Peyer's patch (tissue), 4 donors: ENCODE measurements at regions not wholly inside any gene's neighbourhood (a gene's known extent, or its start where the extent isn't known, plus 50 kb on each side); places are given as distances from the start of the nearest gene placed in this dataset.

ENCODE experiments used
- DNase-seq, 3 donors: peaks; one replicate each; pipeline ENCODE4 v3.0.0-alpha.2; 2017 to 2019
- H3K27ac ChIP-seq, 4 donors: fragments of 200-600 bp; sonication (generic); one replicate each; pipeline ENCODE4 v1.5.1; 2016 to 2019
- H3K27me3 ChIP-seq, 2 donors: fragments of 200-600 bp; sonication (generic); one replicate each; pipeline ENCODE4 v1.5.1; 2019
- H3K36me3 ChIP-seq, 3 donors: fragments of 200-600 bp; sonication (generic); one replicate each; pipeline ENCODE4 v1.5.1; 2016 to 2019
- H3K4me1 ChIP-seq, 4 donors: fragments of 200-600 bp; sonication (generic); one replicate each; pipeline ENCODE4 v1.5.1; 2016 to 2019
- H3K4me3 ChIP-seq, 4 donors: fragments of 200-600 bp; sonication (generic); 1 replicate in 3 of 4; 2 replicates in 1 of 4; pipeline ENCODE4 v1.5.1; 2016 to 2019; ENCODE audit warnings: mild to moderate bottlenecking in 1 of 4
- H3K9me3 ChIP-seq, 4 donors: fragments of 200-600 bp; sonication (generic); one replicate each; pipeline ENCODE4 v1.5.1; 2016 to 2019; ENCODE audit warnings: mild to moderate bottlenecking in 1 of 4
- POLR2A ChIP-seq, 2 donors: fragments of 450-650 bp; IDR thresholded peaks; one replicate each; pipeline ENCODE4 v1.5.1; 2017; ENCODE audit warnings: antibody characterized with exemption in 2 of 2, mild to moderate bottlenecking in 2 of 2, moderate library complexity in 2 of 2
- TF ChIP-seq, protein P1 (sequence below), 6 experiments: fragments of 450-650 bp in 4 of 6; fragments of 200-600 bp in 2 of 6; sonication (generic) in 1 of 6; IDR thresholded peaks; one replicate each; pipeline ENCODE4 v1.5.1; 2017 to 2019; ENCODE audit warnings: antibody characterized with exemption in 6 of 6, mild to moderate bottlenecking in 3 of 6, moderate library complexity in 1 of 6

DNA sequence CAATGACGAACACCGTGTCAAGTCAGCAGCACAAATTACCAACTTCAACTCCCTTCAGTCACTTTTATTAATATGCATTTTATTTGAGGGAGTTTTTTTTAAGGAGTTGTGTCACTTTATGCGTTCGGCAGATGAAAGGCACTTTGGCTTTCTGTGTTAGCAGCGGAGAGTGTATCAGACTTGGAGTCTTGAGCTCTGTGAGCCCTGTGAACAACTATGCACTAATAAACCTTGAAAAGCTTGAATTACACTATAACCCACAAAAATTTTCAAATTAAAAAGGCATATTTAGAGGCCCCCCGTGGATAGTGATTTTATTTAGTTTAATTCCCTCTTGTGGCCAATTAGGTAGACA lies 335.3 kb upstream of the NT5E start:
- TF ChIP-seq, protein P1, sequence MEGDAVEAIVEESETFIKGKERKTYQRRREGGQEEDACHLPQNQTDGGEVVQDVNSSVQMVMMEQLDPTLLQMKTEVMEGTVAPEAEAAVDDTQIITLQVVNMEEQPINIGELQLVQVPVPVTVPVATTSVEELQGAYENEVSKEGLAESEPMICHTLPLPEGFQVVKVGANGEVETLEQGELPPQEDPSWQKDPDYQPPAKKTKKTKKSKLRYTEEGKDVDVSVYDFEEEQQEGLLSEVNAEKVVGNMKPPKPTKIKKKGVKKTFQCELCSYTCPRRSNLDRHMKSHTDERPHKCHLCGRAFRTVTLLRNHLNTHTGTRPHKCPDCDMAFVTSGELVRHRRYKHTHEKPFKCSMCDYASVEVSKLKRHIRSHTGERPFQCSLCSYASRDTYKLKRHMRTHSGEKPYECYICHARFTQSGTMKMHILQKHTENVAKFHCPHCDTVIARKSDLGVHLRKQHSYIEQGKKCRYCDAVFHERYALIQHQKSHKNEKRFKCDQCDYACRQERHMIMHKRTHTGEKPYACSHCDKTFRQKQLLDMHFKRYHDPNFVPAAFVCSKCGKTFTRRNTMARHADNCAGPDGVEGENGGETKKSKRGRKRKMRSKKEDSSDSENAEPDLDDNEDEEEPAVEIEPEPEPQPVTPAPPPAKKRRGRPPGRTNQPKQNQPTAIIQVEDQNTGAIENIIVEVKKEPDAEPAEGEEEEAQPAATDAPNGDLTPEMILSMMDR (IDR thresholded peaks at IDR 0.05), result no peak
- TF ChIP-seq POLR2A (IDR thresholded peaks at IDR 0.05), result no peak
- Histone ChIP-seq H3K9me3 (no peaks in the 10 kb centered on the region), H3K36me3 (no peaks in the 10 kb centered on the region), H3K4me1 (no peaks in the 10 kb centered on the region), H3K27me3 (no peaks in the 10 kb centered on the region), H3K4me3 (no peak overlapping the region), H3K27ac (no peak overlapping the region)
- DNase-seq, result no peak

DNA sequence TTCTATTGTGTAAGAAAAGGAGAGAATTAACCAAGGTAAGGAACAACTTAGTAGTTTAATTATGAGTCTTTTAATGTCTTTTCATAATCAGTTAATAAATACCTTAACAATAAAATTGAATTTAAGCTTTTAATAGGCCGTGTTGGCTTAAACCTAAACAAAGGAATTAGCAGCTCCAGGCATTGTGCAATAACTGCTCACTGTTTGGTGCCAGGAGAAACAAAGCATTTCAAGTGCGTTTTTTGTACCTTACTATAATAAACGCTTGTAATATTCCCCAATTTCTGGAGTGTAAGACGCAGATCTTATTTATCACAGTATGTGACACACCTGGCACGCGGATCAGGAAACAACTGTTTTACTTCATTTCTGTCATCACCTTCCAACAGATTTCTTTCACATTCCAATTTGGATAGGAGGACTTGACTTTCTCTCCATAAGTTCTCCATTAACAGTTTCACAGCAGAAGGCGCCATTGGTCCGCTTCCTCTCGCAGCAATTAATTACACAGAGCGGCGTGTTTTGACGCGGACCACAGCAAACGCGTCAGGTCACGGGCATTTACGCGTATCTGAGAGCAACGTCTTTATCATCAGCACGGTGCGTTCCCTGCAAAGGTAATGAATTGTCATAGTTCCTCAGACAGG lies 335.8 kb upstream of the NT5E start:
- H3K27me3 ChIP-seq, result no peaks in the 10 kb centered on the region
- no peak for DNase-seq
- H3K27ac ChIP-seq, result no peak overlapping the region
- H3K36me3 ChIP-seq, result no peaks in the 10 kb centered on the region
- TF ChIP-seq POLR2A (IDR thresholded peaks at IDR 0.05), result no peak
- TF ChIP-seq, protein P1 (IDR thresholded peaks at IDR 0.05), result no peak
- no peak overlapping the region for H3K4me3 ChIP-seq
- H3K4me1 ChIP-seq, result no peaks in the 10 kb centered on the region
- no peaks in the 10 kb centered on the region for H3K9me3 ChIP-seq

DNA sequence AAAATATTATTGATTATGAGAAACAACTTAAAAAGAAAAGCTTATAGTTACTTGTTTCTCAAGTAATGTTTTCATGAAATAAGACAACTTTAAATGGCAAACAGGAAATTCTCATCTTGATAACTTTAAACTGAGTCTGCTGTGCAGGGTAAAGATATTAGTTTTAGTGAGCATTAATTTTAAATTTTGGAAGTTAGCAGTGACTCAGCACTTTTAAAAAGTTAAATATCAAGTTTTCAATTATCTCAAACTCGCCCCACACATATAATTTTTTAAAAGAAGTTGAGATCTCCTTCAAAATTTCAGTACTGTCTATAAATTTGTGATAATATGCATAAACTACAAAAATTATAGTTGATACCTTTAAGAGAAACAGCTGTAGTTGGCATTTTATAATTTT lies 337.3 kb upstream of the NT5E start:
- H3K4me1 ChIP-seq, result no peaks in the 10 kb centered on the region

DNA sequence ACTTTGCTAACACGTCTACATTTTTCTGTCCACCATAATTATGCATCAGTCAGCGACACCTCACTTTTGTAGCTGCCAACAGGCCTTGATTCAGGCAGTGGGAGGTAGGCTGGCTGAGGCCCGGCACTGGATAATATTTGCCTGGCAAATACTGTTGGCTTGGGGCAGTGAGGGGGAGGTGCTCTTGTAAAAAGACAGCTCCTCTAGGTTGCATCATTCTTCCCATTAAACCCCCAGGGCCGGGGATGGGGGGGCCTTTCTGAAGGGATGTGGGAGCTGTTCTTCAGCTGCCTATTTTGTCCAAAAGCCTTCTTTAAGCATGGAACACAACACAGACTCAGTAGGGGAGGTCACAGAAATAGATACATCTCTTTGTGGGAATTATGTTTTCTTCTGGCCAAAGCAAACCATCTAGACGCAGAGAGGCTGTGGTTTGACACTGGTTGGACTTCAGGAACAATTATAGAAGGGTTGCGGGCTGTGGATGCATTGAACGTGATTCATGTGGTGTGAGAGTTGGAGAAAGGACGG lies 338.3 kb upstream of the NT5E start:
- DNase-seq, result no peak
- no peak for TF ChIP-seq POLR2A (IDR thresholded peaks at IDR 0.05)
- TF ChIP-seq, protein P1 (IDR thresholded peaks at IDR 0.05), result no peak

More for the DNA sequence above, 337.3 kb upstream of the NT5E start:
- TF ChIP-seq POLR2A (IDR thresholded peaks at IDR 0.05), result no peak
- TF ChIP-seq, protein P1 (IDR thresholded peaks at IDR 0.05), result no peak
- Histone ChIP-seq H3K9me3 (no peaks in the 10 kb centered on the region), H3K4me3 (no peak overlapping the region), H3K27me3 (no peaks in the 10 kb centered on the region), H3K36me3 (no peaks in the 10 kb centered on the region), H3K27ac (no peak overlapping the region)
- no peak for DNase-seq

DNA sequence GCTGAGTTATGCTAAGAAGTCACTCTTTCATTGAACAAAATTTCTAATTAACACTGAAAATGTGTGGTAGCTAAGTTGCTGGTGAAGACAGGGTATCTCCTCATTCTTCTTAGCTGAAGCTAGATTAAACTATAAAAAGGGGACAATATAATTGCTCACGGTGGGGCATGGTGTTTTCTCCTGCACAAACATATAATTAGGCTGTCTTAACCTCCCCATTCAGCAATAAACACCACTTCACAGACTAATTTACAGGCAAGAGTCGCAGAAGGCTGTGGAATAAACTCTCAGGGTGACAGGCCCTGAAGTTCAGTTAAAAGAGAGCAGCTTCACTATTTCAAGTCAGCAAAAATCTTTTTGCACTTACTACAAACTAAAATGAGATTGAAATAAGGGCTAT lies 338.9 kb upstream of the NT5E start:
- Histone ChIP-seq H3K36me3 (no peaks in the 10 kb centered on the region), H3K27me3 (no peaks in the 10 kb centered on the region), H3K27ac (no peak overlapping the region), H3K4me1 (no peaks in the 10 kb centered on the region), H3K9me3 (no peaks in the 10 kb centered on the region), H3K4me3 (no peak overlapping the region)
- no peak for TF ChIP-seq POLR2A (IDR thresholded peaks at IDR 0.05)
- TF ChIP-seq, protein P1 (IDR thresholded peaks at IDR 0.05), result no peak
- DNase-seq, result no peak

More for the DNA sequence above, 338.3 kb upstream of the NT5E start:
- Histone ChIP-seq H3K27ac (no peak overlapping the region), H3K4me1 (no peaks in the 10 kb centered on the region), H3K9me3 (no peaks in the 10 kb centered on the region), H3K27me3 (no peaks in the 10 kb centered on the region), H3K4me3 (no peak overlapping the region), H3K36me3 (no peaks in the 10 kb centered on the region)
